Activated CD8-positive, alpha-beta memory T cell treated with anti-CD3 and anti-CD28 coated beads for 24 hours (primary cell): ENCODE measurements at regions not wholly inside any gene's neighbourhood (a gene's known extent, or its start where the extent isn't known, plus 50 kb on each side); places are given as distances from the start of the nearest gene placed in this dataset.

Experiments
- DNase-seq: peaks from one replicate; pipeline ENCODE4 v3.0.0-alpha.2; 2020

GRCh38 chr20:22430154-22430745 is 154.1 kb downstream of the FOXA2 start:
- DNase-seq: no peak

GRCh38 chr20:22429175-22430153 is 154.9 kb downstream of the FOXA2 start:
- no peak for DNase-seq

GRCh38 chr20:22428051-22428450 is 156.3 kb downstream of the FOXA2 start:
- DNase-seq: no peak

GRCh38 chr20:22426772-22427171 is 157.6 kb downstream of the FOXA2 start:
- DNase-seq: no peak

GRCh38 chr20:22425344-22426295 is 158.8 kb downstream of the FOXA2 start:
- DNase-seq: no peak

- no peak for DNase-seq
Measured at GRCh38 chr20:22423190-22423832, 161.1 kb downstream of the FOXA2 start.

- no peak for DNase-seq
Measured at GRCh38 chr20:22420116-22420598, 164.2 kb downstream of the FOXA2 start.

GRCh38 chr20:22418738-22419137 is 165.6 kb downstream of the FOXA2 start:
- no peak for DNase-seq

- DNase-seq: no peak
Measured at GRCh38 chr20:22414305-22414742, 170.0 kb downstream of the FOXA2 start.

- DNase-seq: no peak
Measured at GRCh38 chr20:22412977-22413868, 171.1 kb downstream of the FOXA2 start.

- no peak for DNase-seq
Measured at GRCh38 chr20:22411627-22412450, 172.5 kb downstream of the FOXA2 start.

GRCh38 chr20:22411286-22411626 is 173.1 kb downstream of the FOXA2 start:
- no peak for DNase-seq

GRCh38 chr20:22410556-22411130 is 173.7 kb downstream of the FOXA2 start:
- no peak for DNase-seq

GRCh38 chr20:22408521-22409402 is 175.6 kb downstream of the FOXA2 start:
- DNase-seq: no peak

- no peak for DNase-seq
Measured at GRCh38 chr20:22407237-22408193, 176.9 kb downstream of the FOXA2 start.

- DNase-seq: no peak
Measured at GRCh38 chr20:22404419-22405170, 179.8 kb downstream of the FOXA2 start.
